RWPE2 (cell line): ENCODE measurements at regions not wholly inside any gene's neighbourhood (a gene's known extent, or its start where the extent isn't known, plus 50 kb on each side); places are given as distances from the start of the nearest gene placed in this dataset.

Experiments used
- ATAC-seq: fragments of 200-7000 bp; cut with Tn5 transposase; 3 replicates; pipeline ENCODE4 v1.9.1; 2021; ENCODE audit warnings: low read depth
- DNase-seq: peaks from one replicate; pipeline ENCODE4 v3.0.0-alpha.2; 2020; ENCODE audit warnings: low spot score
- H3K27ac ChIP-seq: fragments of 450-650 bp; 2 replicates; pipeline ENCODE4 v1.5.1; 2017; ENCODE audit warnings: mild to moderate bottlenecking; ENCODE audit not compliant: poor library complexity, severe bottlenecking
- H3K27me3 ChIP-seq: fragments of 250-450 bp; sonication (Bioruptor Pico); 2 replicates; pipeline ENCODE4 v1.5.1; 2021; ENCODE audit warnings: mild to moderate bottlenecking, moderate library complexity; ENCODE audit not compliant: insufficient read depth, poor library complexity, severe bottlenecking
- H3K36me3 ChIP-seq: fragments of 250-450 bp; sonication (Bioruptor Pico); 2 replicates; pipeline ENCODE4 v1.5.1; 2020; ENCODE audit warnings: low read depth, mild to moderate bottlenecking, moderate library complexity
- H3K4me1 ChIP-seq: fragments of 250-450 bp; sonication (Bioruptor Pico); 2 replicates; pipeline ENCODE4 v1.5.1; 2021; ENCODE audit warnings: mild to moderate bottlenecking, moderate library complexity; ENCODE audit not compliant: insufficient read depth, poor library complexity, severe bottlenecking
- H3K4me3 ChIP-seq: fragments of 250-450 bp; sonication (Bioruptor Pico); 2 replicates; pipeline ENCODE4 v1.5.1; 2021; ENCODE audit warnings: mild to moderate bottlenecking, moderate library complexity; ENCODE audit not compliant: severe bottlenecking
- H3K9me3 ChIP-seq: fragments of 250-450 bp; sonication (Bioruptor Pico); 2 replicates; pipeline ENCODE4 v1.5.1; 2021; ENCODE audit warnings: mild to moderate bottlenecking, moderate library complexity; ENCODE audit not compliant: severe bottlenecking
- CTCF ChIP-seq: fragments of 450-650 bp; IDR thresholded peaks from one replicate; pipeline ENCODE4 v1.5.1; 2017; ENCODE audit warnings: mild to moderate bottlenecking, moderate library complexity; ENCODE audit not compliant: poor library complexity, severe bottlenecking

GRCh38 chr3:168608926-168609325, 513.2 kb upstream of the GOLIM4 start:
- TF ChIP-seq CTCF, result no peak
- Histone ChIP-seq H3K9me3 (no peaks in the 10 kb centered on the region), H3K27ac (no peak overlapping the region), H3K4me1 (no peaks in the 10 kb centered on the region), H3K36me3 (no peaks in the 10 kb centered on the region), H3K4me3 (no peak overlapping the region), H3K27me3 (peaks cover 2% of the 10 kb centered on the region)
- no peak for ATAC-seq
- no peak for DNase-seq

- no peaks in the 10 kb centered on the region for H3K36me3 ChIP-seq
- H3K9me3 ChIP-seq, result no peaks in the 10 kb centered on the region
- H3K27ac ChIP-seq, result no peak overlapping the region
- H3K4me1 ChIP-seq, result no peaks in the 10 kb centered on the region
- no peak for ATAC-seq
- TF ChIP-seq CTCF, result no peak
- no peak for DNase-seq
- peaks cover 2% of the 10 kb centered on the region for H3K27me3 ChIP-seq
- H3K4me3 ChIP-seq, result no peak overlapping the region
Measured at GRCh38 chr3:168604767-168605166, 509.0 kb upstream of the GOLIM4 start.

- no peaks in the 10 kb centered on the region for H3K36me3 ChIP-seq
- ATAC-seq, result no peak
- TF ChIP-seq CTCF, result no peak
Measured at GRCh38 chr3:168598250-168598649, 502.5 kb upstream of the GOLIM4 start.

GRCh38 chr3:168596175-168596823, 500.6 kb upstream of the GOLIM4 start:
- TF ChIP-seq CTCF, result no peak
- H3K9me3 ChIP-seq, result no peaks in the 10 kb centered on the region
- H3K4me3 ChIP-seq, result no peak overlapping the region
- H3K4me1 ChIP-seq, result no peaks in the 10 kb centered on the region
- no peak for DNase-seq
- no peaks in the 10 kb centered on the region for H3K36me3 ChIP-seq
- no peak overlapping the region for H3K27ac ChIP-seq
- no peak for ATAC-seq
- H3K27me3 ChIP-seq, result peaks cover 4% of the 10 kb centered on the region

More at GRCh38 chr3:168598250-168598649, 502.5 kb upstream of the GOLIM4 start:
- no peak overlapping the region for H3K27ac ChIP-seq
- peaks cover 4% of the 10 kb centered on the region for H3K27me3 ChIP-seq
- no peaks in the 10 kb centered on the region for H3K4me1 ChIP-seq
- H3K4me3 ChIP-seq, result no peak overlapping the region
- DNase-seq, result no peak
- no peaks in the 10 kb centered on the region for H3K9me3 ChIP-seq

GRCh38 chr3:168591587-168591986, 495.9 kb upstream of the GOLIM4 start:
- ATAC-seq (no peak), DNase-seq (no peak)

More at GRCh38 chr3:168591587-168591986, 495.9 kb upstream of the GOLIM4 start:
- no peak for TF ChIP-seq CTCF
- Histone ChIP-seq H3K4me3 (no peak overlapping the region), H3K4me1 (no peaks in the 10 kb centered on the region), H3K9me3 (no peaks in the 10 kb centered on the region), H3K27me3 (peaks cover 7% of the 10 kb centered on the region), H3K36me3 (no peaks in the 10 kb centered on the region), H3K27ac (no peak overlapping the region)
